SK-N-SH (cell line): ENCODE measurements at regions not wholly inside any gene's neighbourhood (a gene's known extent, or its start where the extent isn't known, plus 50 kb on each side); places are given as distances from the start of the nearest gene placed in this dataset.

Experiments
- CTCF ChIA-PET: fragments of 300-600, 350-600 bp; formaldehyde crosslinking; extraction: SDS; loops from one replicate; lab custom pipeline; 2021; lab: Yijun Ruan, JAX
- POLR2A ChIA-PET: fragments of 350-600 bp; sonication (Branson Sonifier 250); formaldehyde crosslinking; extraction: SDS; loops from one replicate; lab custom pipeline; 2020; ENCODE audit warnings: antibody characterized with exemption, inconsistent platforms; lab: Yijun Ruan, JAX
- DNase-seq: peaks from one replicate; pipeline ENCODE4 v3.0.0; 2012
- H2AFZ ChIP-seq: fragments of 200-600 bp; sonication (generic); 2 replicates; pipeline ENCODE4 v1.8.1; 2016; ENCODE audit warnings: antibody characterized with exemption, mild to moderate bottlenecking, low read depth
- H3F3A ChIP-seq: fragments of 200-600 bp; sonication (generic); replicated peaks from 2 replicates; pipeline ENCODE3; 2016; ENCODE audit warnings: antibody characterized with exemption, mild to moderate bottlenecking; ENCODE audit not compliant: insufficient read depth
- H3K27ac ChIP-seq, 2 experiments: fragments of 200-500 bp in 1 of 2; fragments of 200-600 bp in 1 of 2; sonication (Bioruptor generic) in 1 of 2; sonication (generic), shearing (Covaris generic) in 1 of 2; 2 replicates each; pipeline versions ENCODE4 v1.5.1 to v1.6.1; 2014 to 2016; ENCODE audit warnings: low read depth in 2 of 2, inconsistent platforms in 1 of 2, low read length in 1 of 2, mild to moderate bottlenecking in 1 of 2, mixed read lengths in 1 of 2
- H3K27me3 ChIP-seq: fragments of 200-600 bp; sonication (generic), shearing (Covaris generic); 2 replicates; pipeline ENCODE4 v1.6.1; 2016; ENCODE audit warnings: mixed run types; ENCODE audit not compliant: insufficient read depth
- H3K36me3 ChIP-seq, 2 experiments: fragments of 200-500 bp in 1 of 2; fragments of 200-600 bp in 1 of 2; sonication (Bioruptor generic) in 1 of 2; sonication (generic) in 1 of 2; replicated peaks in 1 of 2; 2 replicates each; pipeline versions ENCODE3 to v1.5.1; 2014 to 2016; ENCODE audit warnings: low read length in 1 of 2, mild to moderate bottlenecking in 1 of 2; ENCODE audit not compliant: insufficient read depth in 2 of 2, control insufficient read depth in 1 of 2
- H3K4me1 ChIP-seq, 2 experiments: fragments of 200-500 bp in 1 of 2; fragments of 200-600 bp in 1 of 2; sonication (Bioruptor generic) in 1 of 2; sonication (generic), shearing (Covaris generic) in 1 of 2; 2 replicates each; pipeline versions ENCODE4 v1.5.1 to v1.6.1; 2014 to 2016; ENCODE audit warnings: low read depth in 1 of 2, low read length in 1 of 2, mixed run types in 1 of 2; ENCODE audit not compliant: insufficient read depth in 2 of 2, control insufficient read depth in 1 of 2
- H3K4me2 ChIP-seq: fragments of 200-600 bp; sonication (generic), shearing (Covaris generic); 2 replicates; pipeline ENCODE4 v1.6.1; 2017; ENCODE audit warnings: mixed run types
- H3K4me3 ChIP-seq, 2 experiments: fragments of 200-500 bp in 1 of 2; fragments of 200-600 bp in 1 of 2; sonication (Bioruptor generic) in 1 of 2; sonication (generic), shearing (Covaris generic) in 1 of 2; 2 replicates each; pipeline versions ENCODE4 v1.5.1 to v1.8.1; 2014 to 2016; ENCODE audit warnings: low read depth in 2 of 2, inconsistent platforms in 1 of 2, low read length in 1 of 2, mild to moderate bottlenecking in 1 of 2, mixed read lengths in 1 of 2, moderate library complexity in 1 of 2
- H3K79me2 ChIP-seq: fragments of 200-600 bp; sonication (generic); 2 replicates; pipeline ENCODE4 v1.8.1; 2017; ENCODE audit warnings: mild to moderate bottlenecking; ENCODE audit not compliant: insufficient read depth
- H3K9ac ChIP-seq: fragments of 200-600 bp; sonication (generic); 2 replicates; pipeline ENCODE4 v1.6.1; 2017; ENCODE audit warnings: mixed run types
- H3K9me2 ChIP-seq: fragments of 200-600 bp; sonication (generic); 2 replicates; pipeline ENCODE4 v1.6.1; 2017; ENCODE audit warnings: mixed run types
- H3K9me3 ChIP-seq: fragments of 200-600 bp; sonication (generic); 2 replicates; pipeline ENCODE4 v1.6.1; 2017; ENCODE audit warnings: mixed run types, mild to moderate bottlenecking, moderate library complexity
- H4K20me1 ChIP-seq: fragments of 200-600 bp; sonication (generic); 2 replicates; pipeline ENCODE4 v1.6.1; 2017; ENCODE audit warnings: mild to moderate bottlenecking, mixed run types; ENCODE audit not compliant: insufficient read depth
- CHD2 ChIP-seq: fragments of 150-350 bp; IDR thresholded peaks from 2 replicates; pipeline ENCODE4 v1.6.1; 2018; ENCODE audit warnings: low read length; ENCODE audit not compliant: partially characterized antibody
- ELF1 ChIP-seq: IDR thresholded peaks from 2 replicates; pipeline ENCODE4 v1.4.0; 2012
- EZH2phosphoT487 ChIP-seq: fragments of 200-600 bp; sonication (generic); IDR thresholded peaks from 2 replicates; pipeline ENCODE4 v1.6.1; 2017; ENCODE audit warnings: low read depth, mixed run types, mild to moderate bottlenecking, antibody characterized with exemption, moderate library complexity, borderline replicate concordance
- FOXM1 ChIP-seq: IDR thresholded peaks from 2 replicates; pipeline ENCODE4 v1.4.0; 2012; ENCODE audit warnings: low read depth, mild to moderate bottlenecking
- JUND ChIP-seq: IDR thresholded peaks from 2 replicates; pipeline ENCODE4 v1.4.0; 2012
- MXI1 ChIP-seq: IDR thresholded peaks from 2 replicates; pipeline ENCODE4 v1.6.1; 2012; ENCODE audit warnings: mild to moderate bottlenecking, low read depth, low read length, improper control_type of control experiment
- SMC3 ChIP-seq: IDR thresholded peaks from 2 replicates; pipeline ENCODE4 v1.6.1; 2012; ENCODE audit warnings: low read depth, low read length, improper control_type of control experiment
- TAF1 ChIP-seq: IDR thresholded peaks from 2 replicates; pipeline ENCODE4 v1.6.1; 2012; ENCODE audit warnings: low read depth, mild to moderate bottlenecking, low read length, moderate library complexity, borderline replicate concordance
- WGBS: methylation state at CpG from one replicate; pipeline ENCODE4 v1.1.6; 2017; ENCODE audit warnings: low lambda C conversion rate; 5-methylcytosine and 5-hydroxymethylcytosine counted together
- TF ChIP-seq, protein P1 (sequence below): fragments of 200-600 bp; sonication (generic); IDR thresholded peaks from 2 replicates; pipeline ENCODE4 v1.6.1; 2017; ENCODE audit warnings: antibody characterized with exemption, mild to moderate bottlenecking, moderate library complexity
- TF ChIP-seq, protein P2 (sequence below): IDR thresholded peaks from 2 replicates; pipeline ENCODE4 v1.4.0; 2012; ENCODE audit warnings: low read depth, borderline replicate concordance

DNA sequence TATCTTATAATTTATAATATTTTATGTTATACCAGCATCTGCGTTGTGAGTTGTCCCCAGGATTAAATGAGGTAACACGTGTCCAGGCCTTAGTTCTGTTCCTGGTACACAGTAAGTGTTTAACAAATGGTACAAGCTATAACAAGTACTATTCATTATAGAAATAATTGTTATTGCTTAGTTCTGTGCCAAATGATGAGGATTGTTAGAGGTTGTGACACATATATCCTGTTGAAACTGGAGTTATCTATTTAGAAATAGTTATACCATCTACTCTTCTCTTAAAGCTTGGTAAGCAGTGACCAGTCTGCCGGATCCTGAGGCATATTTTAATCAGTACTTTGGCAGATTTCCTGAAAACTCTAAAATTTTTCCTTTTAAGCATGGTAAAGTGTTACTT, 1066.5 kb downstream of the TMTC2 start:
- CTCF ChIA-PET = interaction anchor here (1.4 kb wide), 1 partner anchor 12 kb away, joined by 3 read pairs; no protein-coding TSS in a partner anchor

DNA sequence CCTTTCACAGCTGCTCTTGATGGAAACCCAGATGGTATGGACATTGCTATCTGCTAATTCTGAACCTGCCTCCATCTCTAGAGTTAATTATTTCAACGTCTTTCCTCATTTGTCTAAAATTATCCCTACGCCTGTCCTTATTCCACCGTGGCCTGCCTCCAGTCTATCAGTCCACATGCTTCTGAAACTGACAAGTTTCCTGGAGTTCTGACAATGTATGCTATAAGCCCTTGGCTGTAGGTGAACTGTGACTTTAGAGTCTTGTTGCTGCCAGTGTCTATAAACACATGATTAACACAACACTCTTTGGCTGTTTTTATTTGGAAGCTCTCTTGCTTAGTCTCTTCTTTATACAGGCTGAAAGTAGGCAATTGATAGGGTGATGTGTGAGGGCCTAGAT, 1052.9 kb downstream of the TMTC2 start:
- no peak overlapping the region for H3K9ac ChIP-seq

More for the DNA sequence above, 1066.5 kb downstream of the TMTC2 start:
- DNase-seq = no peak
- TF ChIP-seq JUND (no peak), ELF1 (no peak), MXI1 (no peak), SMC3 (no peak), EZH2phosphoT487 (no peak)
- TF ChIP-seq, protein P1, sequence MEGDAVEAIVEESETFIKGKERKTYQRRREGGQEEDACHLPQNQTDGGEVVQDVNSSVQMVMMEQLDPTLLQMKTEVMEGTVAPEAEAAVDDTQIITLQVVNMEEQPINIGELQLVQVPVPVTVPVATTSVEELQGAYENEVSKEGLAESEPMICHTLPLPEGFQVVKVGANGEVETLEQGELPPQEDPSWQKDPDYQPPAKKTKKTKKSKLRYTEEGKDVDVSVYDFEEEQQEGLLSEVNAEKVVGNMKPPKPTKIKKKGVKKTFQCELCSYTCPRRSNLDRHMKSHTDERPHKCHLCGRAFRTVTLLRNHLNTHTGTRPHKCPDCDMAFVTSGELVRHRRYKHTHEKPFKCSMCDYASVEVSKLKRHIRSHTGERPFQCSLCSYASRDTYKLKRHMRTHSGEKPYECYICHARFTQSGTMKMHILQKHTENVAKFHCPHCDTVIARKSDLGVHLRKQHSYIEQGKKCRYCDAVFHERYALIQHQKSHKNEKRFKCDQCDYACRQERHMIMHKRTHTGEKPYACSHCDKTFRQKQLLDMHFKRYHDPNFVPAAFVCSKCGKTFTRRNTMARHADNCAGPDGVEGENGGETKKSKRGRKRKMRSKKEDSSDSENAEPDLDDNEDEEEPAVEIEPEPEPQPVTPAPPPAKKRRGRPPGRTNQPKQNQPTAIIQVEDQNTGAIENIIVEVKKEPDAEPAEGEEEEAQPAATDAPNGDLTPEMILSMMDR = no peak
- TF ChIP-seq, protein P2, sequence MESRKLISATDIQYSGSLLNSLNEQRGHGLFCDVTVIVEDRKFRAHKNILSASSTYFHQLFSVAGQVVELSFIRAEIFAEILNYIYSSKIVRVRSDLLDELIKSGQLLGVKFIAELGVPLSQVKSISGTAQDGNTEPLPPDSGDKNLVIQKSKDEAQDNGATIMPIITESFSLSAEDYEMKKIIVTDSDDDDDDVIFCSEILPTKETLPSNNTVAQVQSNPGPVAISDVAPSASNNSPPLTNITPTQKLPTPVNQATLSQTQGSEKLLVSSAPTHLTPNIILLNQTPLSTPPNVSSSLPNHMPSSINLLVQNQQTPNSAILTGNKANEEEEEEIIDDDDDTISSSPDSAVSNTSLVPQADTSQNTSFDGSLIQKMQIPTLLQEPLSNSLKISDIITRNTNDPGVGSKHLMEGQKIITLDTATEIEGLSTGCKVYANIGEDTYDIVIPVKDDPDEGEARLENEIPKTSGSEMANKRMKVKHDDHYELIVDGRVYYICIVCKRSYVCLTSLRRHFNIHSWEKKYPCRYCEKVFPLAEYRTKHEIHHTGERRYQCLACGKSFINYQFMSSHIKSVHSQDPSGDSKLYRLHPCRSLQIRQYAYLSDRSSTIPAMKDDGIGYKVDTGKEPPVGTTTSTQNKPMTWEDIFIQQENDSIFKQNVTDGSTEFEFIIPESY = no peak
- H4K20me1 ChIP-seq = no peaks in the 10 kb centered on the region
- WGBS = 79% methylated on average over 3 of the region's 3 CpGs
- H3K4me1 ChIP-seq = no peaks in the 10 kb centered on the region
- H3K9me3 ChIP-seq = no peaks in the 10 kb centered on the region
- H3K4me3 ChIP-seq = no peak overlapping the region
- H3K9me2 ChIP-seq = no peaks in the 10 kb centered on the region
- no peaks in the 10 kb centered on the region for H3F3A ChIP-seq
- POLR2A ChIA-PET = no interaction called here
- H3K4me2 ChIP-seq = no peak overlapping the region
- no peaks in the 10 kb centered on the region for H3K36me3 ChIP-seq
- no peak overlapping the region for H3K27ac ChIP-seq
- no peak overlapping the region for H3K9ac ChIP-seq
- no peaks in the 10 kb centered on the region for H3K79me2 ChIP-seq
- H3K27me3 ChIP-seq = no peaks in the 10 kb centered on the region
- H2AFZ ChIP-seq = no peak overlapping the region

More for the DNA sequence above, 1052.9 kb downstream of the TMTC2 start:
- no peak overlapping the region for H3K4me2 ChIP-seq
- no peaks in the 10 kb centered on the region for H4K20me1 ChIP-seq
- POLR2A ChIA-PET = no interaction called here
- H3K27me3 ChIP-seq = no peaks in the 10 kb centered on the region
- no peaks in the 10 kb centered on the region for H3K9me2 ChIP-seq
- no peaks in the 10 kb centered on the region for H3K36me3 ChIP-seq
- H2AFZ ChIP-seq = no peak overlapping the region
- H3K4me1 ChIP-seq = no peaks in the 10 kb centered on the region
- WGBS = 70% methylated on average over 3 of the region's 3 CpGs
- DNase-seq = no peak
- CTCF ChIA-PET = no interaction called here
- H3K4me3 ChIP-seq = no peak overlapping the region
- no peaks in the 10 kb centered on the region for H3K79me2 ChIP-seq
- no peaks in the 10 kb centered on the region for H3F3A ChIP-seq
- H3K27ac ChIP-seq = no peak overlapping the region
- H3K9me3 ChIP-seq = no peaks in the 10 kb centered on the region
- TF ChIP-seq FOXM1 = no peak
- no peak for TF ChIP-seq TAF1
- TF ChIP-seq CHD2 = no peak
